ENCODE measurements at regions not wholly inside any gene's neighbourhood (a gene's known extent, or its start where the extent isn't known, plus 50 kb on each side); places are given as distances from the start of the nearest gene placed in this dataset.
A peak's percentile ranks its signal among the peaks of the same experiment; 100 is the strongest.
"Not testable (repeated sequence)": the region's sequence is repeated elsewhere in the genome, so short reads cannot be mapped to it uniquely, and the experiment has no call there.

DNA sequence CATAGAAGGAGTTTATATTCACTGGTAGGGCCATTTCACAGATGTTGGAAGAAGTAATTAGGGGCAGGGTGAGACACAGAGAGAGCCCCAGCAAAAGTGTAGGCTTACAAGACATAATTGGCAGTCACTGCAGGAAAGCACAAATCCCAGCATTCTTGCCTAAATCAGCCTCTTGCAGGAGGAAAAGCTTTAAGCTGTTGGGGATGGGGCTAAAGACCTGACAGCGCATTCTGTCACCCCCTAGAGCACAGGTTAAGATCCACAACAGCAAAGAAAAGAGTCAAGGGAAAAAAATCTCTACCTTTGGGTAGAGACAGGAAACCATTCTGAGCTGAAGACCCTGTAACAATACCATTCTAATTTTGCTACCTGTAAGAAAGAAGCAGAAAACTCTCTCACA lies 409.0 kb downstream of the DAD1 start:
- no peaks in the 10 kb centered on the region for H3K27me3 ChIP-seq (ENCODE audit: control insufficient read depth, insufficient read depth, low read length)
- peaks cover 12% of the 10 kb centered on the region for H3K4me1 ChIP-seq (ENCODE audit: control insufficient read depth, insufficient read depth, low read length)
- no peak for DNase-seq
- no peak overlapping the region for H3K27ac ChIP-seq (ENCODE audit: low read length)
- H3K36me3 ChIP-seq (ENCODE audit: control insufficient read depth, insufficient read depth, low read length), result no peaks in the 10 kb centered on the region
- WGBS (ENCODE audit: insufficient coverage, low lambda C conversion rate), result no CpG with 5 or more reads among the region's 1 CpG
- no peaks in the 10 kb centered on the region for H3K9me3 ChIP-seq (ENCODE audit: control insufficient read depth, low read depth, low read length)
- H3K4me3 ChIP-seq (ENCODE audit: low read length), result no peak overlapping the region

DNA sequence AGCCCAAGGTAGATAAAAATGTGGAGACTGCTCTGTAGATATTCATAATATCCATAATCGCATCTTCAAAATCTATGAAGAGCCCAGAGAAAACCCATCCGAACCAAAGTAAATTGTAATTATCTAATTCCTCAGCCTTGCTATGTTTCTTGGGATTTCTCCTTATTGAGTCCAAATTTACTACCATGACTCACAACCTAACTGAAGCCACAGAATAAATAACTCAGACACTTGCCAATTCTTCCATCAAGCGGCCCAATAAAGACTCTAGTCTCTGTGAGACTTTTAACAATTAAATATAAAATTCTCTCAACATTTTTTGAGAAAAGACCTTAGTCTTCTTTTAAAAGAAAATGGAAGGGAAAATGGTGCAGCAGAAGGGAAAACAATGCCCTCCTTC lies 409.8 kb downstream of the DAD1 start:
- H3K9me3 ChIP-seq (ENCODE audit: control insufficient read depth, low read depth, low read length), result no peaks in the 10 kb centered on the region
- no peaks in the 10 kb centered on the region for H3K27me3 ChIP-seq (ENCODE audit: control insufficient read depth, insufficient read depth, low read length)
- WGBS (ENCODE audit: insufficient coverage, low lambda C conversion rate), result 100% methylated on average over 1 of the region's 3 CpGs
- no peak for DNase-seq
- no peak overlapping the region for H3K4me3 ChIP-seq (ENCODE audit: low read length)
- H3K36me3 ChIP-seq (ENCODE audit: control insufficient read depth, insufficient read depth, low read length), result no peaks in the 10 kb centered on the region
- no peak overlapping the region for H3K27ac ChIP-seq (ENCODE audit: low read length)
- peaks cover 12% of the 10 kb centered on the region for H3K4me1 ChIP-seq (ENCODE audit: control insufficient read depth, insufficient read depth, low read length)

DNA sequence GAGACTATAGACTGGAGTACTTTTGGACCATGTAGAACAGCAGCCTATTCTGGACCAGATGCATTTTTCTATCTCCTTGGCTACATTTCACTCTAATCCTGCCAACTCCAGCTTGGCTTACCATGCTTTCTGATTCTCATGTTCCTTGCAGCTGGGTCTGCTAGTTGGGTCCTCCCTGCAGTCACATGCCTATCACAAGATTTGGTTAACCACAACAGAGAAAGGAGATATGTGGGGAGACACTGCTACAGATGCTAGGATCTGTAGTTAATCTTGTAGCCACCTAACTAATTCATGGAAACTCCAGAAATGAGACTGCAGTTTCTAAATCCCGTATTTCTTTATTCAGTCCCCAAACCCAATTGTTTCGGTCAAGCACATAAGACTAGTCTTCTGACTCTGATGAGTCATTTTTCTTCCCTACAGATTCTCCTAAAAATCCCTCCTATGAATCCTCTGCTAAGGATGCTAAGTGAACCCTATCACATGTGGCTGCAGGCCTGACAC lies 410.6 kb downstream of the DAD1 start:
- no peak for DNase-seq
- no CpG with 5 or more reads among the region's 2 CpGs for WGBS (ENCODE audit: insufficient coverage, low lambda C conversion rate)
- no peaks in the 10 kb centered on the region for H3K27me3 ChIP-seq (ENCODE audit: control insufficient read depth, insufficient read depth, low read length)
- H3K27ac ChIP-seq (ENCODE audit: low read length), result no peak overlapping the region
- no peak overlapping the region for H3K4me3 ChIP-seq (ENCODE audit: low read length)
- no peaks in the 10 kb centered on the region for H3K36me3 ChIP-seq (ENCODE audit: control insufficient read depth, insufficient read depth, low read length)
- H3K9me3 ChIP-seq (ENCODE audit: control insufficient read depth, low read depth, low read length), result no peaks in the 10 kb centered on the region
- peaks cover 20% of the 10 kb centered on the region for H3K4me1 ChIP-seq (ENCODE audit: control insufficient read depth, insufficient read depth, low read length)

DNA sequence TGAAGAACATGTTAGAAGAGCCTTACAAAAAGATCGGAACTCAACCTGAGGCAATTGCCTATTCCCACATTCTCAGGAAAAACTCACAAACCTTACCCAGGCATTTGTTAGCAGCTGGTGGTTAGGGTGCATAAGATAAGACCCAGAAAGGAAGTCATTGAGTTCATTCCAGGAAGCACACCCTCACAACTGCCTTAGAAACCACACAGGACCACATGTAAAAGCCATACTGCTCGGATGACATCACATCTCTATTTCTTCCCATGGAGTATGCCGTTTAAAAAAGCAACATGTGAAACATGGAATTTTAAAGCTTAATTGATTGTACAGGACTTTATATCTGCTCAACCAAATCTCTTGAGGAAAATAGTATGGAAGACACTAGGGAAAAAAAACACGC lies 411.2 kb downstream of the DAD1 start:
- Histone ChIP-seq H3K9me3 (ENCODE audit: control insufficient read depth, low read depth, low read length) (no peaks in the 10 kb centered on the region), H3K4me1 (ENCODE audit: control insufficient read depth, insufficient read depth, low read length) (peaks cover 25% of the 10 kb centered on the region), H3K27ac (ENCODE audit: low read length) (no peak overlapping the region), H3K36me3 (ENCODE audit: control insufficient read depth, insufficient read depth, low read length) (no peaks in the 10 kb centered on the region), H3K27me3 (ENCODE audit: control insufficient read depth, insufficient read depth, low read length) (no peaks in the 10 kb centered on the region), H3K4me3 (ENCODE audit: low read length) (no peak overlapping the region)
- no CpG with 5 or more reads among the region's 4 CpGs for WGBS (ENCODE audit: insufficient coverage, low lambda C conversion rate)
- DNase-seq, result no peak

DNA sequence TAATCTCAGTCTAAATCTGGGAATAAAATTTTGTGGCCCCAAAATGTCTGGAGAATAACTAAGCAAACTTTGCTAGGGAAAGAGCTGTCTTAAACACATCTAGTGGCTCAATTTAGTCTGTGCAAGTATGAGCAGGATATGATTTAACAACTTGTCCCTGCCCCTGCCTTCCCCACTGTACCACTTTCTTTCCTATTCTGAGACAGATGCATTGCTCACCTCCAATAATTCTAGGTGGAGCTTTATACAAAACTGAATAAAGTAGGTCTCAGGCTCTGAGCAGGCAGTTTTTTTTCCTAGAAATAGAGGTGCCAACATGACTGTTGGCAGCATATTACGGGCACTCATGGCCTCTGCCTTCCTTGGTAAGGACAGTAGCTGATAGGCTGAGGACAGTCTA lies 412.1 kb downstream of the DAD1 start:
- H3K4me1 ChIP-seq (ENCODE audit: control insufficient read depth, insufficient read depth, low read length), result peaks cover 34% of the 10 kb centered on the region
- H3K27me3 ChIP-seq (ENCODE audit: control insufficient read depth, insufficient read depth, low read length), result no peaks in the 10 kb centered on the region
- no peak overlapping the region for H3K4me3 ChIP-seq (ENCODE audit: low read length)
- no peaks in the 10 kb centered on the region for H3K36me3 ChIP-seq (ENCODE audit: control insufficient read depth, insufficient read depth, low read length)
- no peaks in the 10 kb centered on the region for H3K9me3 ChIP-seq (ENCODE audit: control insufficient read depth, low read depth, low read length)
- H3K27ac ChIP-seq (ENCODE audit: low read length), result no peak overlapping the region
- WGBS (ENCODE audit: insufficient coverage, low lambda C conversion rate), result no CpG with 5 or more reads among the region's 1 CpG
- no peak for DNase-seq

DNA sequence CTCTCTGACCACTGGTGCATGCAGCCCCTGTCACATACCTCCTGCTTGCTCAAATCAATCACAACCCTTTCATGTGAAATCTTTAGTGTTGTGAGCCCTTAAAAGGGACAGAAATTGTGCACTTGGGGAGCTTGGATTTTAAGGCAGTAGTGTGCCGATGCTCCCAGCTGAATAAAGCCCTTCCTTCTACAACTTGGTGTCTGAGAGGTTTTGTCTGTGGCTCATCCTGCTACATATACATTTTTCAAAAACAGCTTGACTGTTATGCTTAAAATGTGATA lies 413.8 kb downstream of the DAD1 start:
- Histone ChIP-seq H3K27ac (ENCODE audit: low read length) (peak overlapping the region; percentile 85), H3K4me1 (ENCODE audit: control insufficient read depth, insufficient read depth, low read length) (peaks cover 38% of the 10 kb centered on the region)
- H3K27me3 ChIP-seq (ENCODE audit: control insufficient read depth, insufficient read depth, low read length); DNase-seq; H3K4me3 ChIP-seq (ENCODE audit: low read length); H3K9me3 ChIP-seq (ENCODE audit: control insufficient read depth, low read depth, low read length); H3K36me3 ChIP-seq (ENCODE audit: control insufficient read depth, insufficient read depth, low read length): not testable (repeated sequence)
- 100% methylated on average over 1 of the region's 1 CpG for WGBS (ENCODE audit: insufficient coverage, low lambda C conversion rate)

DNA sequence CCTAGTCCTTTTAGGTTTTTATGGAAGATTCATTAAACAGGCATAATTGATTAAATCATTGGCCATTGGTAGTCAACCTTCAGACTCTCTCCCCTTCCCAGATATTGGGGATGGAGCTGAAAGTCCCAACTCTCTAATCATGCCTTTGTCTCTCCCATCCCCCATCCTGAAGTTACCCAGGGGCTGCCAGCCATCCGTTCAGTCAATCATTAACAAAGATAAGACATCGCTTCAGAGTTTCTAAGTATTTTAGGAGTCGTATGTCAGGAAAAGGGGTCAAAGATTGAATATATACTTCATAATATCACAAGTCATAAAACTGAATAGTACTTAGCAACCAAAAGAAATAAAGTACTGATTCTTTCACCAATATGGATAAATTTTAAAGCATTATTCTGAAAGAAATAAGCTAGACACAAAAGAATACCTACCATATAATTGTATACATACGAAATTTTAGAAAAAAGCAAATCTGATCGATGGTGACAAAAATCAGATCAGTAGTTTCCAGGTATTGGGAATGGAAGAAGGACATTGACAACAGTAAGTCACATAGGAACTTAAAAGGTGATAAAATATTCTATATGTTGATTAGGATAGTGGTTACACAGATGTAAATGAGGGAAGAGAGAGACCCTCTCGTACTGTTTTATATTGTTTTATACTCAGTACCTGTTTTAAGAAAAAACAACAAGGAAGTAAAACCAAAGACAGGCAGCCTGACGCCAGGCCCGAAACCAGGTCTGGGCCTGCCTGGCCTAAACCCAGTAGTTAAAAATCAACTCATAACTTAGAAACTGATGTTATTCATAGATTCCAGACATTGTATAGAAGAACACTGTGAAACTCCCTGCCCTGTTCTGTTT lies 414.4 kb downstream of the DAD1 start:
- Histone ChIP-seq H3K27ac (ENCODE audit: low read length) (peak overlapping the region; percentile 85), H3K4me1 (ENCODE audit: control insufficient read depth, insufficient read depth, low read length) (peaks cover 38% of the 10 kb centered on the region), H3K27me3 (ENCODE audit: control insufficient read depth, insufficient read depth, low read length) (no peaks in the 10 kb centered on the region), H3K4me3 (ENCODE audit: low read length) (no peak overlapping the region), H3K9me3 (ENCODE audit: control insufficient read depth, low read depth, low read length) (no peaks in the 10 kb centered on the region), H3K36me3 (ENCODE audit: control insufficient read depth, insufficient read depth, low read length) (no peaks in the 10 kb centered on the region)
- 29% methylated on average over 2 of the region's 8 CpGs for WGBS (ENCODE audit: insufficient coverage, low lambda C conversion rate)
- DNase-seq, result peak; percentile 64 to 89

DNA sequence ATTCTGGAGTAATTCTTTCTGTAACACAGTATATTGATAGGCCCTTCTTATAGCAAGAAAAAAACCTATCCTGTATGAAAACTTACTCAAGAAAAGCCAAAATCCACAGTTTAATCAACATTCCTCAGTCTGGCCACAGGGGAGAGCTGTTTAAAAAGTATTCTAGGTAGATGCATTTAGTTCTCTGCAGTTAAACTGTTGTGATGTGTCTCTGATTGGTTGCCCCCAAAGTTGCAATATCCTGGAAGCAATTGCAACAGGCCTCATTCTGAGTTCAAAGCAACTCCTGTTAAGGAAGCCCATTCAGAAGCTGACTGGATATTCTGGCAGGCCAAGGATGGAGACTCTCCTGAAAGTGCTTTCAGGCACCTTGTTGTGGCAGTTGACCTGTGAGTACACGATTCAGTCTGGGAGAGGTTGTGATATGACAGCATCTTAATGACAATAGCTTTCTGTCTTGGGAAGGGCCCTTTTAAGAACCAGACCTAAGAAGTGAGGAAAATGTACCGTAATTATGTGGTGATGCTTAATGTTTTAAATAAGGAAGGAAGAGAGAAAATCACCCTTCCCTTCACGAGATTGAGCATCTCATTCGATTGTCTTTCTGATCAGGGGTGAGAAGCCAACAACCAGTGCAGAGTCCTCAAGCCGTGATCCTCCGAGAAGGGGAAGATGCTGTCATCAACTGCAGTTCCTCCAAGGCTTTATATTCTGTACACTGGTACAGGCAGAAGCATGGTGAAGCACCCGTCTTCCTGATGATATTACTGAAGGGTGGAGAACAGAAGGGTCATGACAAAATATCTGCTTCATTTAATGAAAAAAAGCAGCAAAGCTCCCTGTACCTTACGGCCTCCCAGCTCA lies 420.7 kb downstream of the DAD1 start:
- no peak for DNase-seq
- H3K9me3 ChIP-seq (ENCODE audit: control insufficient read depth, low read depth, low read length), result no peaks in the 10 kb centered on the region
- peaks cover 25% of the 10 kb centered on the region for H3K4me1 ChIP-seq (ENCODE audit: control insufficient read depth, insufficient read depth, low read length)
- no peaks in the 10 kb centered on the region for H3K27me3 ChIP-seq (ENCODE audit: control insufficient read depth, insufficient read depth, low read length)
- H3K4me3 ChIP-seq (ENCODE audit: low read length), result no peak overlapping the region
- 100% methylated on average over 1 of the region's 8 CpGs for WGBS (ENCODE audit: insufficient coverage, low lambda C conversion rate)
- H3K36me3 ChIP-seq (ENCODE audit: control insufficient read depth, insufficient read depth, low read length), result no peaks in the 10 kb centered on the region
- no peak overlapping the region for H3K27ac ChIP-seq (ENCODE audit: low read length)

DNA sequence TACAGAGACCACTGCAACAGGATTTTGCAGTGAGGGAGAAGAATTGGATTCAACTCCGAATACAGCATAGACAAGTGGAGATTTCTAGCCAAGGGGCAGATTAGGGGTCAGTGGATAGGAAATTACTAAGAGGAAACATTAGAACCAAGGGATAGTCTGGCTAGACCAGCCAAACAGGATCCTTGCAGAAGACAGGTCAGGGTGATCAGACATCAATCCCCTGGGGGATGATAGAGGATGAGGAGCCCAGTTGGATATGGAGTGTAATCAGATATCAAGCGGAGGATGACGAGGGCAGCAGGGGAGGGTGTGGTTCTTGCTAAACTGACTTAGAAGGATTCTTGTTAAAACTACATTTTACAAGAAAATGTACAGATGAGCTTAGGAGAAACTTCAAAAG lies 424.4 kb downstream of the DAD1 start:
- H3K4me1 ChIP-seq (ENCODE audit: control insufficient read depth, insufficient read depth, low read length), result peaks cover 18% of the 10 kb centered on the region
- H3K36me3 ChIP-seq (ENCODE audit: control insufficient read depth, insufficient read depth, low read length), result no peaks in the 10 kb centered on the region
- no peak overlapping the region for H3K27ac ChIP-seq (ENCODE audit: low read length)
- DNase-seq, result no peak
- no peaks in the 10 kb centered on the region for H3K9me3 ChIP-seq (ENCODE audit: control insufficient read depth, low read depth, low read length)
- no peak overlapping the region for H3K4me3 ChIP-seq (ENCODE audit: low read length)
- WGBS (ENCODE audit: insufficient coverage, low lambda C conversion rate), result 100% methylated on average over 1 of the region's 3 CpGs
- H3K27me3 ChIP-seq (ENCODE audit: control insufficient read depth, insufficient read depth, low read length), result no peaks in the 10 kb centered on the region

DNA sequence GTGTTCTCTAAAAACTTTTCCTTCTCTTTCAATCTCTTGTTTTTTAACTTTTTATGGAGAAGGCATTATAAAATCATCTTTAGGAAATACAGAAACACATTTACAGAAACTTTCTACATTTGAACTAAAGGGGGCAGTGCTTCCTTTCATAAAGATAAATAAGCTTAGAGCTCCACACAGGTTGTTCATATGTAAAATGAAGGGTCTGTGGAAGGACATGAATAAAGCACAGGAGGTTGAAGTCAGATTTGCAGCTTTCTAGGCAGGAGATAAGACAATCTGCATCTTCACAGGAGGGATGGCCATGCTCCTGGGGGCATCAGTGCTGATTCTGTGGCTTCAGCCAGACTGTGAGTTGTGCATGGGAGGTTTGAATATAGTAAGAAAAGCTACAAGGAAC lies 426.0 kb downstream of the DAD1 start:
- Histone ChIP-seq H3K9me3 (ENCODE audit: control insufficient read depth, low read depth, low read length) (no peaks in the 10 kb centered on the region), H3K4me1 (ENCODE audit: control insufficient read depth, insufficient read depth, low read length) (peaks cover 24% of the 10 kb centered on the region), H3K27me3 (ENCODE audit: control insufficient read depth, insufficient read depth, low read length) (no peaks in the 10 kb centered on the region), H3K36me3 (ENCODE audit: control insufficient read depth, insufficient read depth, low read length) (no peaks in the 10 kb centered on the region), H3K27ac (ENCODE audit: low read length) (no peak overlapping the region), H3K4me3 (ENCODE audit: low read length) (no peak overlapping the region)
- peak in 1 of 2 donors; percentile 50 for DNase-seq
